Coronary artery (tissue), 2 donors: ENCODE measurements at regions not wholly inside any gene's neighbourhood (a gene's known extent, or its start where the extent isn't known, plus 50 kb on each side); places are given as distances from the start of the nearest gene placed in this dataset.

Experiments used
- DNase-seq: peaks from one replicate; pipeline ENCODE4 v3.0.0-alpha.2; 2017; ENCODE audit warnings: low spot score
- H3K27ac ChIP-seq, 2 donors: fragments of 200-600 bp; sonication (generic); one replicate each; pipeline ENCODE4 v1.5.1; 2016 to 2019
- H3K4me3 ChIP-seq: fragments of 200-600 bp; sonication (generic); 2 replicates; pipeline ENCODE4 v1.5.1; 2016; ENCODE audit warnings: mild to moderate bottlenecking, moderate library complexity
- CTCF ChIP-seq: fragments of 200-600 bp; sonication (generic); IDR thresholded peaks from one replicate; pipeline ENCODE4 v1.5.1; 2019; ENCODE audit warnings: antibody characterized with exemption

GRCh38 chr5:112472614-112473013 lies 53.5 kb upstream of the EPB41L4A start:
- no peak for TF ChIP-seq CTCF
- Histone ChIP-seq H3K4me3 (no peak overlapping the region), H3K27ac (no peak overlapping the region)
- DNase-seq, result no peak

- TF ChIP-seq CTCF, result no peak
- H3K27ac ChIP-seq, result no peak overlapping the region
Observed at GRCh38 chr5:112473989-112474388, 54.9 kb upstream of the EPB41L4A start.

GRCh38 chr5:112475747-112476365 lies 56.8 kb upstream of the EPB41L4A start:
- H3K27ac ChIP-seq, result no peak overlapping the region
- no peak for DNase-seq
- no peak overlapping the region for H3K4me3 ChIP-seq
- TF ChIP-seq CTCF, result no peak

More at GRCh38 chr5:112473989-112474388, 54.9 kb upstream of the EPB41L4A start:
- H3K4me3 ChIP-seq, result no peak overlapping the region
- no peak for DNase-seq

GRCh38 chr5:112479418-112479817 lies 60.3 kb upstream of the EPB41L4A start:
- H3K27ac ChIP-seq, result no peak overlapping the region
- no peak for TF ChIP-seq CTCF
- no peak for DNase-seq
- H3K4me3 ChIP-seq, result no peak overlapping the region

GRCh38 chr5:112480501-112480900 lies 61.4 kb upstream of the EPB41L4A start:
- no peak for DNase-seq

GRCh38 chr5:112483704-112484103 lies 64.6 kb upstream of the EPB41L4A start:
- Histone ChIP-seq H3K4me3 (no peak overlapping the region), H3K27ac (no peak overlapping the region)
- no peak for TF ChIP-seq CTCF
- no peak for DNase-seq

More at GRCh38 chr5:112480501-112480900, 61.4 kb upstream of the EPB41L4A start:
- TF ChIP-seq CTCF, result no peak
- H3K4me3 ChIP-seq, result no peak overlapping the region
- H3K27ac ChIP-seq, result no peak overlapping the region

- no peak for DNase-seq
- no peak overlapping the region for H3K4me3 ChIP-seq
- H3K27ac ChIP-seq, result no peak overlapping the region
- TF ChIP-seq CTCF, result no peak
Observed at GRCh38 chr5:112485934-112486355, 66.9 kb upstream of the EPB41L4A start.
